Heart right ventricle (tissue), 16 donors: ENCODE measurements at regions not wholly inside any gene's neighbourhood (a gene's known extent, or its start where the extent isn't known, plus 50 kb on each side); places are given as distances from the start of the nearest gene placed in this dataset.

ENCODE experiments used
- ATAC-seq, 8 donors: fragments of 200-7000 bp; cut with Tn5 transposase; one replicate each; pipeline ENCODE4 v1.9.1; 2020; ENCODE audit warnings: mild to moderate bottlenecking in 8 of 8, moderate library complexity in 8 of 8, moderate number of reproducible peaks in 1 of 8
- DNase-seq, 2 donors: peaks; one replicate each; pipeline ENCODE4 v3.0.0-alpha.2; 2020
- H3K27ac ChIP-seq, 10 donors: fragments of 200-600 bp; sonication (generic) in 2 of 10; one replicate each; pipeline versions ENCODE4 v1.5.0 to v1.8.0; 2020 to 2022; ENCODE audit warnings: mild to moderate bottlenecking in 3 of 10
- H3K27me3 ChIP-seq, 7 donors: fragments of 200-600 bp; one replicate each; pipeline ENCODE4 v1.8.0; 2021 to 2022; ENCODE audit warnings: mild to moderate bottlenecking in 2 of 7
- H3K36me3 ChIP-seq, 9 donors: fragments of 200-600 bp; sonication (generic) in 1 of 9; one replicate each; pipeline versions ENCODE4 v1.5.0 to v1.8.0; 2020 to 2022; ENCODE audit warnings: mild to moderate bottlenecking in 2 of 9
- H3K4me1 ChIP-seq, 9 donors: fragments of 200-600 bp; sonication (generic) in 1 of 9; one replicate each; pipeline versions ENCODE4 v1.5.0 to v1.8.0; 2020 to 2022; ENCODE audit warnings: mild to moderate bottlenecking in 4 of 9
- H3K4me3 ChIP-seq, 10 donors: fragments of 200-600 bp; sonication (generic) in 2 of 10; one replicate each; pipeline versions ENCODE4 v1.5.0 to v1.8.0; 2020 to 2022; ENCODE audit warnings: mild to moderate bottlenecking in 7 of 10, moderate library complexity in 2 of 10
- H3K9me3 ChIP-seq, 11 donors: fragments of 200-600 bp in 10 of 11; sonication (generic) in 2 of 11; one replicate each; pipeline versions ENCODE4 v1.5.0 to v1.8.0; 2013 to 2022; ENCODE audit warnings: mild to moderate bottlenecking in 2 of 11, control low read depth in 1 of 11, moderate library complexity in 1 of 11
- CTCF ChIP-seq, 9 donors: fragments of 200-600 bp; sonication (generic) in 2 of 9; IDR thresholded peaks; one replicate each; pipeline versions ENCODE4 v1.5.0 to v1.8.0; 2021 to 2022; ENCODE audit warnings: antibody characterized with exemption in 9 of 9, mild to moderate bottlenecking in 5 of 9, moderate library complexity in 1 of 9
- WGBS, 2 donors: extraction: QIAGEN DNeasy Blood & Tissue Kit; methylation state at CpG; one replicate each; pipeline ENCODE4 v1.1.7; 2013; ENCODE audit warnings: inconsistent platforms in 1 of 2; 5-methylcytosine and 5-hydroxymethylcytosine counted together
- intact Hi-C, 10 donors: fragments of 100-400 bp; cut with DNase I; formaldehyde crosslinking; loops; one replicate each; pipeline versions ENCODE4 v1.11.1 to v1.14.2; 2022
- donor health status: Arrhythmogenic right ventricular cardiomyopathy.
- donor health status: ischemic (EF 13 %, LVEDD 7.1; RV severe dilation, severe dysfunction).
- donor health status: healthy with polysubstance abuse.
- donor health status: DM: no; HTN: yes; CAD: no.
- donor health status: DM: no; HTN: no; CAD: no.
- donor health status: ischemic (EF 25% LVEDD 6.9; RV normal size, moderate dysfunction).
- donor health status: ischemic (EF 25% LVEDD 5.7; RV mildly dilated, moderate dysfunction).
- donor health status: healthy.
- donor health status: DM: yes; HTN: yes; CAD: no.
- donor health status: Ischemic cardiomyopathy.
- donor health status: ischemic (EF 35%, LVEDD 5.7; RV mildly dilated, moderate dysfunction).
- donor health status: nonischemic (EF 11% LVEDD 7.7; RV severe dilation, severe dysfunction).
- donor health status: DM: yes; HTN: yes; CAD: no.
- donor health status: PGD.
- donor health status: ischemic (EF 29% LVEDD 5.4; RV normal size, mild dysfunction).
- donor health status: nonischemic (EF 23%, LVEDD 6.1; RV moderate dilation, normal function).

DNA sequence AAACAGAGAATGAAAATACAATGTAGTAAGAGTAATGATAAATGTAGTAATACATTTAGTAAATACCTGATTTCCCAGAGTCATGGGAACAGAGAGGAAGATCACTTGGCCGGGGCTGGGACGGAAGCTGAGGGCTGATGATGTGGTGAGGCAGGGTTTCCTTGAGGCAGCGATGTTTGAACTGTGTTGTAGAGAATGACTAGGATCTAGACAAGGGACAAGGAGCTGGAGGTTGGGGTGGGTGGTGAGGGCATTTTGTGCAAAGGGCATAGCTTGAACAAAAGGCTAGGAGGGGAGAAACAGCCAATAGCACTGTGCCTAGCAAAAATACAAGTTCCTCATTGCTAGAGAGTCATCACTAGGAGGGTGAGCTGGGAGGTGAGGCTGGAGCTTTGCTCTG, 64.3 kb upstream of the RAPGEF2 start:
- Histone ChIP-seq H3K4me3 (no peak overlapping the region), H3K4me1 (peaks cover 0 to 15% (median 7%) of the 10 kb centered on the region in 9 donors)
- intact Hi-C loops = no loop called here

GRCh38 chr4:159041054-159042034, 61.5 kb upstream of the RAPGEF2 start:
- Histone ChIP-seq H3K36me3 (no peaks in the 10 kb centered on the region), H3K27me3 (no peaks in the 10 kb centered on the region), H3K9me3 (no peaks in the 10 kb centered on the region), H3K27ac (no peak overlapping the region), H3K4me1 (peaks cover 0 to 15% (median 7%) of the 10 kb centered on the region in 9 donors), H3K4me3 (no peak overlapping the region)
- no peak for TF ChIP-seq CTCF (IDR thresholded peaks at IDR 0.05)
- intact Hi-C loops = loop anchor here in 1 of 10 donors (10.0 kb wide), 1 partner anchor 133 kb away; no protein-coding TSS in a partner anchor
- no peak for ATAC-seq
- no peak for DNase-seq
- 73 to 78% methylated on average over 6 of the region's 6 CpGs for WGBS, 2 donors

More for the DNA sequence above, 64.3 kb upstream of the RAPGEF2 start:
- 91% methylated on average over 3 of the region's 3 CpGs for WGBS, 2 donors
- H3K9me3 ChIP-seq = no peaks in the 10 kb centered on the region
- no peaks in the 10 kb centered on the region for H3K36me3 ChIP-seq
- H3K27me3 ChIP-seq = no peaks in the 10 kb centered on the region
- ATAC-seq (no peak), DNase-seq (no peak)
- no peak for TF ChIP-seq CTCF (IDR thresholded peaks at IDR 0.05)
- H3K27ac ChIP-seq = no peak overlapping the region

DNA sequence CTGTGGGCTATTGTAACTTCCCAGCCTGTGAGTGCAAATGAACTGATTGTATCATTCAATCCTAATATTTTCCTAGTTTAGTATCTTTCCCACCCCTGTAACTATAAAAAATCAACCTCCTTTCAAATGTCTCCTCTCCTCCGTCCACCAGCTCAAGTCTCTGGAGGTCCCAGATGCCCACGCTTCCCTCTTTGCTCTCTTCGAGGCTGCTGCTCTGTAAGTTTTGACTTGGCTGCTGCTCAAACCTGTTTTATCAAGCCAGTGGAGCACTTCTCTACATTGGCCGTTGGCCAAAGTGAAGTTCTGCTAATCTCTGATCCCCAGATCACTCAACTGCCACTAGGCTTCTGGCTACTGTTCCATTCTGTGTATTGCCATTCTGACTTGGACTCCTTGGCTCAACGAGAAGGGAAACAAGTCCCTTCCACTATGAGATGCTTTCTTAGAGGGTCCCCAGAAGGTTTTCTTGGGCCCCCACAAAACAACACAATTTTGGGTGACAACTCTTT, 60.7 kb upstream of the RAPGEF2 start:
- intact Hi-C loops = loop anchor here in 1 of 10 donors (10.0 kb wide), 1 partner anchor 133 kb away; no protein-coding TSS in a partner anchor
- peaks cover 0 to 15% (median 7%) of the 10 kb centered on the region in 9 donors for H3K4me1 ChIP-seq
- DNase-seq (peak in 1 of 2 donors; percentile 52), ATAC-seq (peak; percentile 48 to 85 (median 72))
- H3K27ac ChIP-seq = no peak overlapping the region
- TF ChIP-seq CTCF (IDR thresholded peaks at IDR 0.05) = no peak
- 15 to 21% methylated on average over 5 of the region's 5 CpGs for WGBS, 2 donors
- no peaks in the 10 kb centered on the region for H3K36me3 ChIP-seq
- H3K27me3 ChIP-seq = no peaks in the 10 kb centered on the region
- H3K4me3 ChIP-seq = no peak overlapping the region
- H3K9me3 ChIP-seq = no peaks in the 10 kb centered on the region

- DNase-seq (no peak), ATAC-seq (no peak)
- intact Hi-C loops = loop anchor here in 1 of 10 donors (10.0 kb wide), 1 partner anchor 132 kb away; no protein-coding TSS in a partner anchor
- Histone ChIP-seq H3K4me3 (no peak overlapping the region), H3K27me3 (no peaks in the 10 kb centered on the region), H3K36me3 (no peaks in the 10 kb centered on the region), H3K27ac (no peak overlapping the region), H3K9me3 (no peaks in the 10 kb centered on the region), H3K4me1 (peaks cover 0 to 18% (median 9%) of the 10 kb centered on the region in 9 donors)
- TF ChIP-seq CTCF (IDR thresholded peaks at IDR 0.05) = no peak
- 74 to 75% methylated on average over 4 of the region's 4 CpGs for WGBS, 2 donors
Observed at GRCh38 chr4:159042868-159043267, 60.0 kb upstream of the RAPGEF2 start.
